KMS-11 (cell line): ENCODE measurements at regions not wholly inside any gene's neighbourhood (a gene's known extent, or its start where the extent isn't known, plus 50 kb on each side); places are given as distances from the start of the nearest gene placed in this dataset.

ENCODE experiments used
- H2AFZ ChIP-seq: fragments of 200-600 bp; sonication (generic); 2 replicates; pipeline ENCODE4 v1.6.1; 2016; ENCODE audit warnings: antibody characterized with exemption, mixed run types, low read depth
- H3K27ac ChIP-seq: fragments of 200-600 bp; sonication (generic); 2 replicates; pipeline ENCODE4 v1.6.1; 2016; ENCODE audit warnings: mild to moderate bottlenecking, mixed run types
- H3K27me3 ChIP-seq: fragments of 200-600 bp; sonication (generic); 2 replicates; pipeline ENCODE4 v1.6.1; 2017; ENCODE audit warnings: mild to moderate bottlenecking, low read depth, mixed run types, moderate library complexity; ENCODE audit not compliant: insufficient read depth
- H3K36me3 ChIP-seq: fragments of 200-600 bp; sonication (generic); 2 replicates; pipeline ENCODE4 v1.6.1; 2017; ENCODE audit warnings: mild to moderate bottlenecking, mixed run types; ENCODE audit not compliant: insufficient read depth
- H3K4me1 ChIP-seq: fragments of 200-600 bp; sonication (generic); 2 replicates; pipeline ENCODE4 v1.6.1; 2016; ENCODE audit warnings: mild to moderate bottlenecking, low read depth, mixed run types; ENCODE audit not compliant: poor library complexity, severe bottlenecking
- H3K4me2 ChIP-seq: fragments of 200-600 bp; sonication (generic); 2 replicates; pipeline ENCODE4 v1.7.0; 2016; ENCODE audit warnings: mild to moderate bottlenecking, mixed run types
- H3K4me3 ChIP-seq: fragments of 200-600 bp; sonication (generic); IDR thresholded peaks from 2 replicates; pipeline ENCODE4 v1.6.1; 2017; ENCODE audit warnings: low read depth, low read length, mixed read lengths; ENCODE audit not compliant: insufficient read depth
- H3K79me2 ChIP-seq: fragments of 200-600 bp; sonication (generic); 2 replicates; pipeline ENCODE4 v1.6.1; 2016; ENCODE audit warnings: low read depth, mixed run types; ENCODE audit not compliant: insufficient read depth
- H3K9ac ChIP-seq: fragments of 200-600 bp; sonication (generic); 2 replicates; pipeline ENCODE4 v1.6.1; 2016; ENCODE audit warnings: mild to moderate bottlenecking, mixed run types
- H4K20me1 ChIP-seq: fragments of 200-600 bp; sonication (generic); 2 replicates; pipeline ENCODE4 v1.6.1; 2016; ENCODE audit warnings: mild to moderate bottlenecking, mixed run types; ENCODE audit not compliant: insufficient read depth
- CTCF ChIP-seq: fragments of 200-600 bp; sonication (generic); conservative IDR thresholded peaks from 2 replicates; pipeline ENCODE4 v1.6.1; 2017; ENCODE audit warnings: low read depth, mild to moderate bottlenecking, antibody characterized with exemption, low read length, moderate library complexity, mixed read lengths

- no peaks in the 10 kb centered on the region for H3K79me2 ChIP-seq
- no peaks in the 10 kb centered on the region for H3K27me3 ChIP-seq
- H3K27ac ChIP-seq, result no peak overlapping the region
- no peaks in the 10 kb centered on the region for H4K20me1 ChIP-seq
- H3K4me1 ChIP-seq, result no peaks in the 10 kb centered on the region
- no peak overlapping the region for H3K9ac ChIP-seq
- H3K4me3 ChIP-seq, result no peak overlapping the region
- H3K36me3 ChIP-seq, result no peaks in the 10 kb centered on the region
- H2AFZ ChIP-seq, result no peak overlapping the region
- no peak overlapping the region for H3K4me2 ChIP-seq
- TF ChIP-seq CTCF, result no peak
Measured at GRCh38 chr17:70905796-70906195, 736.5 kb downstream of the KCNJ2 start.

GRCh38 chr17:70906808-70907207 lies 737.5 kb downstream of the KCNJ2 start:
- Histone ChIP-seq H3K27ac (no peak overlapping the region), H3K4me1 (no peaks in the 10 kb centered on the region), H3K79me2 (no peaks in the 10 kb centered on the region), H3K9ac (no peak overlapping the region), H3K36me3 (no peaks in the 10 kb centered on the region), H4K20me1 (no peaks in the 10 kb centered on the region), H3K4me3 (no peak overlapping the region), H3K4me2 (no peak overlapping the region), H2AFZ (no peak overlapping the region), H3K27me3 (no peaks in the 10 kb centered on the region)
- no peak for TF ChIP-seq CTCF

GRCh38 chr17:70912716-70913485 lies 743.6 kb downstream of the KCNJ2 start:
- H3K27me3 ChIP-seq, result no peaks in the 10 kb centered on the region
- H3K4me2 ChIP-seq, result no peak overlapping the region
- H3K79me2 ChIP-seq, result no peaks in the 10 kb centered on the region
- no peaks in the 10 kb centered on the region for H4K20me1 ChIP-seq
- H3K27ac ChIP-seq, result no peak overlapping the region
- no peak overlapping the region for H2AFZ ChIP-seq
- no peaks in the 10 kb centered on the region for H3K4me1 ChIP-seq
- no peaks in the 10 kb centered on the region for H3K36me3 ChIP-seq
- no peak overlapping the region for H3K4me3 ChIP-seq
- TF ChIP-seq CTCF, result no peak
- H3K9ac ChIP-seq, result no peak overlapping the region

GRCh38 chr17:70916469-70916868 lies 747.1 kb downstream of the KCNJ2 start:
- TF ChIP-seq CTCF, result no peak

More at GRCh38 chr17:70916469-70916868, 747.1 kb downstream of the KCNJ2 start:
- Histone ChIP-seq H3K4me2 (no peak overlapping the region), H3K9ac (no peak overlapping the region), H3K27me3 (no peaks in the 10 kb centered on the region), H3K79me2 (no peaks in the 10 kb centered on the region), H3K36me3 (no peaks in the 10 kb centered on the region), H3K27ac (no peak overlapping the region), H2AFZ (no peak overlapping the region), H3K4me3 (no peak overlapping the region), H3K4me1 (no peaks in the 10 kb centered on the region), H4K20me1 (no peaks in the 10 kb centered on the region)
